K562 (cell line): ENCODE measurements at regions not wholly inside any gene's neighbourhood (a gene's known extent, or its start where the extent isn't known, plus 50 kb on each side); places are given as distances from the start of the nearest gene placed in this dataset.

Source experiments
- ATAC-seq: fragments of 200-7000 bp; cut with Tn5 transposase; 3 replicates; pipeline ENCODE4 v1.9.1; 2020; ENCODE audit warnings: moderate library complexity
- BruUV-seq: library from RNA; stranded (reverse); fragments of 400-500 nt; replicated peaks from 2 replicates; lab custom pipeline; 2021; lab: Mats Ljungman, UMichigan
- CTCF ChIA-PET: fragments of 300-600 bp; formaldehyde crosslinking; extraction: SDS; loops from one replicate; lab custom pipeline; 2021; ENCODE audit warnings: low intra/inter-chr PET ratio; lab: Yijun Ruan, JAX
- POLR2A ChIA-PET: fragments of 300-600, 350-650 bp; sonication (Branson Sonifier 250); formaldehyde crosslinking; extraction: SDS; loops from one replicate; lab custom pipeline; 2021; ENCODE audit warnings: antibody characterized with exemption, inconsistent platforms; lab: Yijun Ruan, JAX
- DNase-seq, 4 experiments: peaks; one replicate each; pipeline versions ENCODE4 v3.0.0 to v3.0.0-alpha.2; 2011 to 2018; ENCODE audit warnings: low spot score in 3 of 4, mixed read lengths in 3 of 4; ENCODE audit errors: extremely low read depth in 1 of 4
- FAIRE-seq: peaks from 2 replicates; lab custom pipeline; 2011; peaks lifted over from hg19 to GRCh38; lab: Jason Lieb, UNC
- H2AFZ ChIP-seq: 2 replicates; pipeline ENCODE4 v1.6.0; 2011; ENCODE audit warnings: low read depth, low read length, control low read depth, inconsistent platforms
- H3K27ac ChIP-seq: fragments of 200-600 bp; 3 replicates; pipeline ENCODE4 v1.8.0; 2011; ENCODE audit warnings: low read depth, mild to moderate bottlenecking, control low read depth, inconsistent platforms, low read length, moderate library complexity, mixed read lengths; ENCODE audit errors: extremely low read depth
- H3K27me3 ChIP-seq, 2 experiments: fragments of 300-600 bp in 1 of 2; 2 replicates in 1 of 2; 3 replicates in 1 of 2; pipeline versions ENCODE4 v1.6.0 to v1.8.0; 2011; ENCODE audit warnings: inconsistent platforms in 2 of 2, low read length in 2 of 2, mild to moderate bottlenecking in 1 of 2, mixed read lengths in 1 of 2, moderate library complexity in 1 of 2; ENCODE audit not compliant: control insufficient read depth in 2 of 2, insufficient read depth in 2 of 2
- H3K36me3 ChIP-seq: fragments of 300-600 bp; 3 replicates; pipeline ENCODE4 v1.8.0; 2011; ENCODE audit warnings: mild to moderate bottlenecking, low read length, inconsistent platforms; ENCODE audit not compliant: control insufficient read depth, insufficient read depth
- H3K4me1 ChIP-seq, 2 experiments: fragments of 200-600 bp in 1 of 2; replicated peaks in 1 of 2; 2 replicates in 1 of 2; 3 replicates in 1 of 2; pipeline versions ENCODE4 v1.5.1 to v1.8.0; 2011; ENCODE audit warnings: inconsistent platforms in 2 of 2, low read length in 2 of 2, mild to moderate bottlenecking in 1 of 2, mixed read lengths in 1 of 2, moderate library complexity in 1 of 2; ENCODE audit not compliant: control insufficient read depth in 2 of 2, insufficient read depth in 2 of 2
- H3K4me2 ChIP-seq: 2 replicates; pipeline ENCODE4 v1.6.1; 2011; ENCODE audit warnings: low read length, control low read depth, inconsistent platforms, mixed read lengths; ENCODE audit not compliant: insufficient read depth
- H3K4me3 ChIP-seq: fragments of 200-600 bp; sonication (generic), shearing (Covaris generic); 2 replicates; pipeline ENCODE4 v1.5.1; 2016; ENCODE audit warnings: control low read depth, inconsistent platforms
- H3K79me2 ChIP-seq: fragments of 200-600 bp; 3 replicates; pipeline ENCODE4 v1.8.0; 2011; ENCODE audit warnings: low read length, inconsistent platforms; ENCODE audit not compliant: control insufficient read depth, insufficient read depth
- H3K9ac ChIP-seq, 2 experiments: 2 replicates each; pipeline versions ENCODE4 v1.6.0 to v1.6.1; 2011; ENCODE audit warnings: low read depth in 2 of 2, low read length in 2 of 2, control low read depth in 1 of 2, inconsistent platforms in 1 of 2, mild to moderate bottlenecking in 1 of 2, mixed read lengths in 1 of 2; ENCODE audit not compliant: insufficient read depth in 1 of 2
- H3K9me1 ChIP-seq: one replicate; pipeline ENCODE4 v1.6.0; 2011; ENCODE audit warnings: inconsistent platforms, mild to moderate bottlenecking, low read length, moderate library complexity; ENCODE audit not compliant: control insufficient read depth, insufficient read depth
- H3K9me3 ChIP-seq: replicated peaks from 2 replicates; pipeline ENCODE4 v1.5.1; 2011; ENCODE audit warnings: low read depth, low read length, inconsistent platforms; ENCODE audit not compliant: control insufficient read depth, insufficient read depth
- H4K20me1 ChIP-seq: replicated peaks from 2 replicates; pipeline ENCODE4 v1.6.1; 2011; ENCODE audit warnings: low read length, inconsistent platforms, mixed read lengths; ENCODE audit not compliant: control insufficient read depth, insufficient read depth
- CBFA2T2 ChIP-seq: fragments of 450-650 bp; conservative IDR thresholded peaks from 2 replicates; pipeline ENCODE4 v1.6.1; 2017; ENCODE audit warnings: mild to moderate bottlenecking
- CEBPB ChIP-seq: fragments of 450-650 bp; IDR thresholded peaks from 2 replicates; pipeline ENCODE4 v1.6.1; 2016; ENCODE audit warnings: missing genetic modification characterization, missing compliant biosample characterization
- CHD1 ChIP-seq: fragments of 200-600 bp; sonication (generic); IDR thresholded peaks from one replicate; pipeline ENCODE4 v1.6.1; 2012; ENCODE audit warnings: mild to moderate bottlenecking, moderate library complexity, low read length, inconsistent platforms
- CREBBP ChIP-seq: IDR thresholded peaks from one replicate; pipeline ENCODE4 v1.6.1; 2012; ENCODE audit warnings: low read depth, mild to moderate bottlenecking, control low read depth, inconsistent platforms, low read length
- MAX ChIP-seq: sonication (generic); formaldehyde crosslinking; IDR thresholded peaks from 2 replicates; pipeline ENCODE4 v1.9.0; 2022; ENCODE audit warnings: mild to moderate bottlenecking, missing genetic modification reagents
- PURB ChIP-seq: sonication (generic); formaldehyde crosslinking; IDR thresholded peaks from 2 replicates; pipeline ENCODE4 v1.9.0; 2021; ENCODE audit warnings: low read depth, mild to moderate bottlenecking, missing genetic modification reagents
- SIX5 ChIP-seq, 2 experiments: IDR thresholded peaks; 2 replicates each; pipeline ENCODE4 v1.6.1; 2011; ENCODE audit warnings: low read length in 2 of 2, borderline replicate concordance in 1 of 2, low read depth in 1 of 2, mild to moderate bottlenecking in 1 of 2, moderate library complexity in 1 of 2; ENCODE audit not compliant: insufficient read depth in 1 of 2
- SOX6 ChIP-seq: fragments of 450-650 bp; IDR thresholded peaks from 2 replicates; pipeline ENCODE4 v1.6.1; 2014; ENCODE audit warnings: mild to moderate bottlenecking
- SRSF1 ChIP-seq: fragments of 200-400 bp; formaldehyde crosslinking; IDR thresholded peaks from 2 replicates; pipeline ENCODE4 v1.6.1; 2017; ENCODE audit warnings: mild to moderate bottlenecking, low read depth, low read length, moderate library complexity
- TEAD2 ChIP-seq: fragments of 450-650 bp; IDR thresholded peaks from 2 replicates; pipeline ENCODE4 v1.6.1; 2016; ENCODE audit warnings: missing genetic modification characterization, control low read depth, missing compliant biosample characterization
- TFAP4 ChIP-seq: sonication (generic); formaldehyde crosslinking; IDR thresholded peaks from 2 replicates; pipeline ENCODE4 v1.8.0; 2022; ENCODE audit warnings: missing genetic modification reagents, mild to moderate bottlenecking, moderate library complexity, borderline replicate concordance
- ZBTB34 ChIP-seq: fragments of 250-450 bp; sonication (Bioruptor Pico); IDR thresholded peaks from 2 replicates; pipeline ENCODE4 v1.8.0; 2021; ENCODE audit warnings: mild to moderate bottlenecking, moderate library complexity
- ZNF133 ChIP-seq: fragments of 250-450 bp; sonication (Bioruptor Pico); IDR thresholded peaks from 2 replicates; pipeline ENCODE4 v1.4.0; 2020; ENCODE audit warnings: mild to moderate bottlenecking
- ZNF507 ChIP-seq: conservative IDR thresholded peaks from 2 replicates; pipeline ENCODE4 v1.6.1; 2017; ENCODE audit warnings: missing genetic modification characterization, missing compliant biosample characterization
- ZNF586 ChIP-seq: fragments of 450-650 bp; formaldehyde crosslinking; conservative IDR thresholded peaks from 2 replicates; pipeline ENCODE4 v1.4.0; 2020; ENCODE audit warnings: mild to moderate bottlenecking, moderate library complexity
- WGBS: fragments of 100-300 bp; shearing (Covaris generic); methylation state at CpG from one replicate; pipeline ENCODE4 v1.1.6; 2016; ENCODE audit warnings: low coverage, mixed read lengths; ENCODE audit not compliant: insufficient coverage; ENCODE audit errors: missing lambda C conversion rate; 5-methylcytosine and 5-hydroxymethylcytosine counted together
- in situ Hi-C: fragments of 300-500 bp; cut with MboI; formaldehyde crosslinking; loops from 4 replicates; pipeline ENCODE4 v1.15.0; 2018; ENCODE audit warnings: inconsistent platforms, mixed read lengths
- intact Hi-C: fragments of 100-400 bp; cut with micrococcal nuclease; formaldehyde crosslinking; loops from 2 replicates; pipeline ENCODE4 v1.14.2; 2022
- TF ChIP-seq, protein P1 (sequence below): fragments of 200-800 bp; sonication (Bioruptor generic); IDR thresholded peaks from 2 replicates; pipeline ENCODE4 v1.6.1; 2017; ENCODE audit warnings: missing genetic modification characterization, missing compliant biosample characterization
- TF ChIP-seq, protein P2 (sequence below): fragments of 250-450 bp; sonication (Bioruptor Pico); IDR thresholded peaks from 2 replicates; pipeline ENCODE4 v1.8.0; 2021; ENCODE audit warnings: moderate library complexity, mild to moderate bottlenecking, inconsistent platforms

DNA sequence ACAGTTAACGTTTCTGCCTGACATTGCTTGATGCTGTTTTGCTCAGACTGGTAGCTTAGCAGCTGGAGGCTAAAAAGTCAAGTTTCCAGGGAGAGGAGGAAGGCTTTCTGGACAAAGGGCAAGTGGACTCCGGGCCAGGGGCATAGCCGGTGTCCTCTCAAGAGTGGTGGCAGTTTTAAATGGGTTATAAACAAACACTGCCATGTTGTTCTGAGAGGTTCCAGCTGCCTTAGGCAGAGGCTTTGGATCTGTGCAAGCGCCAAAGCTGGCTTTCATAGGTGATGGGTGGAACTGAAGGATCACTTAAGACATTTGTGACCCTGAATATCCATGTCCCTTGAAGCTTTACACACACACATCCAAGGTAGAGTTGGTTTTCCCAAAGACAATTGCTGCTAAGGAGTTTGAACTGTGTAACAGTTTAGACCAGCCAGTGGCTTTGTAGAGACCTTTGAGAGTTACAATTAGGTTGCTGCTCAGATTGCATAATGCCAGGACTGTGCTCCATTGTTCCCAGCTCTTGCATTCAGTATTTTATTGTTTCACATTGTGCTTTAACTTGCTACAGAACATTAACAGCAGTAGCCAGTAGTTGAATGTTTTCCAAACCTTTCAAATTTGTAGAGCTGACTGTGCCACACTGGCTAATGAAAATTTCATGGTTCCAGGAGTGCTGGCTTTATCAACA lies 54.1 kb upstream of the AP1S2 start:
- no peaks in the 10 kb centered on the region for H4K20me1 ChIP-seq
- in situ Hi-C loops = no loop called here
- H3K27me3 ChIP-seq = no peaks in the 10 kb centered on the region
- no TSS peak for BruUV-seq
- H3K27ac ChIP-seq = no peak overlapping the region
- H3K9me3 ChIP-seq = no peaks in the 10 kb centered on the region
- ATAC-seq = no peak
- H3K9ac ChIP-seq = no peak overlapping the region
- no peaks in the 10 kb centered on the region for H3K9me1 ChIP-seq
- H3K4me3 ChIP-seq = no peak overlapping the region
- no peaks in the 10 kb centered on the region for H3K4me1 ChIP-seq
- no peak for DNase-seq
- ChIA-PET POLR2A (interaction anchor here (1.2 kb wide), 1 partner anchor 43 kb away, joined by 3 read pairs; no protein-coding TSS in a partner anchor), CTCF (interaction anchor here (0.6 kb wide), 1 partner anchor 223 kb away, joined by 3 read pairs; no protein-coding TSS in a partner anchor)
- H3K4me2 ChIP-seq = no peak overlapping the region
- 0 out of 2 replicates have a peak overlapping the region, but pooled peaks have one; percentile 9 for H2AFZ ChIP-seq
- no peak for FAIRE-seq
- intact Hi-C loops = no loop called here
- H3K79me2 ChIP-seq = no peaks in the 10 kb centered on the region
- no peaks in the 10 kb centered on the region for H3K36me3 ChIP-seq
- 5% methylated on average over 4 of the region's 4 CpGs for WGBS
- no peak for TF ChIP-seq CHD1
- no peak for TF ChIP-seq CEBPB (tag)
- TF ChIP-seq, protein P1, sequence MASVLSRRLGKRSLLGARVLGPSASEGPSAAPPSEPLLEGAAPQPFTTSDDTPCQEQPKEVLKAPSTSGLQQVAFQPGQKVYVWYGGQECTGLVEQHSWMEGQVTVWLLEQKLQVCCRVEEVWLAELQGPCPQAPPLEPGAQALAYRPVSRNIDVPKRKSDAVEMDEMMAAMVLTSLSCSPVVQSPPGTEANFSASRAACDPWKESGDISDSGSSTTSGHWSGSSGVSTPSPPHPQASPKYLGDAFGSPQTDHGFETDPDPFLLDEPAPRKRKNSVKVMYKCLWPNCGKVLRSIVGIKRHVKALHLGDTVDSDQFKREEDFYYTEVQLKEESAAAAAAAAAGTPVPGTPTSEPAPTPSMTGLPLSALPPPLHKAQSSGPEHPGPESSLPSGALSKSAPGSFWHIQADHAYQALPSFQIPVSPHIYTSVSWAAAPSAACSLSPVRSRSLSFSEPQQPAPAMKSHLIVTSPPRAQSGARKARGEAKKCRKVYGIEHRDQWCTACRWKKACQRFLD (CRISPR knock-in tag) = no peak
- TF ChIP-seq ZNF507 (tag) = no peak
- TF ChIP-seq TFAP4 = no peak
- TF ChIP-seq SOX6 = no peak
- no peak for TF ChIP-seq ZBTB34 (CRISPR knock-in tag)
- TF ChIP-seq PURB = no peak
- no peak for TF ChIP-seq MAX (CRISPR knock-in tag)
- TF ChIP-seq CBFA2T2 = no peak
- TF ChIP-seq ZNF133 (CRISPR knock-in tag) = no peak
- TF ChIP-seq SRSF1 = no peak
- TF ChIP-seq, protein P2, sequence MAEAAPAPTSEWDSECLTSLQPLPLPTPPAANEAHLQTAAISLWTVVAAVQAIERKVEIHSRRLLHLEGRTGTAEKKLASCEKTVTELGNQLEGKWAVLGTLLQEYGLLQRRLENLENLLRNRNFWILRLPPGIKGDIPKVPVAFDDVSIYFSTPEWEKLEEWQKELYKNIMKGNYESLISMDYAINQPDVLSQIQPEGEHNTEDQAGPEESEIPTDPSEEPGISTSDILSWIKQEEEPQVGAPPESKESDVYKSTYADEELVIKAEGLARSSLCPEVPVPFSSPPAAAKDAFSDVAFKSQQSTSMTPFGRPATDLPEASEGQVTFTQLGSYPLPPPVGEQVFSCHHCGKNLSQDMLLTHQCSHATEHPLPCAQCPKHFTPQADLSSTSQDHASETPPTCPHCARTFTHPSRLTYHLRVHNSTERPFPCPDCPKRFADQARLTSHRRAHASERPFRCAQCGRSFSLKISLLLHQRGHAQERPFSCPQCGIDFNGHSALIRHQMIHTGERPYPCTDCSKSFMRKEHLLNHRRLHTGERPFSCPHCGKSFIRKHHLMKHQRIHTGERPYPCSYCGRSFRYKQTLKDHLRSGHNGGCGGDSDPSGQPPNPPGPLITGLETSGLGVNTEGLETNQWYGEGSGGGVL = no peak
- no peak for TF ChIP-seq CREBBP
- no peak for TF ChIP-seq TEAD2 (tag)
- TF ChIP-seq SIX5 (IDR thresholded peaks at IDR 0.05; ENCODE audit: borderline replicate concordance in 1 of 2, insufficient read depth in 1 of 2, low read depth in 1 of 2, low read length in 2 of 2) = no peak
- TF ChIP-seq ZNF586 = no peak
